Mucosa of descending colon (tissue), 3 donors: ENCODE measurements at regions not wholly inside any gene's neighbourhood (a gene's known extent, or its start where the extent isn't known, plus 50 kb on each side); places are given as distances from the start of the nearest gene placed in this dataset.
"Not testable (repeated sequence)": the region's sequence is repeated elsewhere in the genome, so short reads cannot be mapped to it uniquely, and the experiment has no call there.

Source experiments
- ATAC-seq: fragments of 200-7000 bp; cut with Tn5 transposase; one replicate; pipeline ENCODE4 v1.9.1; 2020; ENCODE audit warnings: mild to moderate bottlenecking, moderate library complexity
- DNase-seq, 3 donors: peaks; one replicate each; pipeline ENCODE4 v3.0.0-alpha.2; 2020
- H3K36me3 ChIP-seq: fragments of 200-600 bp; one replicate; pipeline ENCODE4 v1.8.0; 2021; ENCODE audit warnings: low read depth, mild to moderate bottlenecking
- H3K4me1 ChIP-seq: fragments of 200-600 bp; one replicate; pipeline ENCODE4 v1.8.0; 2021; ENCODE audit warnings: low read depth, mild to moderate bottlenecking
- H3K4me3 ChIP-seq: fragments of 200-600 bp; one replicate; pipeline ENCODE4 v1.8.0; 2021; ENCODE audit warnings: mild to moderate bottlenecking
- H3K9me3 ChIP-seq: fragments of 200-600 bp; one replicate; pipeline ENCODE4 v1.8.0; 2021; ENCODE audit warnings: mild to moderate bottlenecking
- intact Hi-C, 2 donors: fragments of 100-400 bp; cut with DNase I in 1 of 2; cut with micrococcal nuclease in 1 of 2; formaldehyde crosslinking; loops; one replicate each; pipeline versions ENCODE4 v1.11.0 to v1.11.1; 2022; cut with DNase I, micrococcal nuclease
- TF ChIP-seq, protein P1 (sequence below): fragments of 200-600 bp; IDR thresholded peaks from one replicate; pipeline ENCODE4 v1.8.0; 2022; ENCODE audit warnings: antibody characterized with exemption, mild to moderate bottlenecking
- donor health status: DM: no; HTN: no; CAD: no; lungs with moderate emphysema.
- donor health status: DM: no; HTN: no; CAD: no.
- donor health status: DM: no; HTN: yes; CAD: no.

DNA sequence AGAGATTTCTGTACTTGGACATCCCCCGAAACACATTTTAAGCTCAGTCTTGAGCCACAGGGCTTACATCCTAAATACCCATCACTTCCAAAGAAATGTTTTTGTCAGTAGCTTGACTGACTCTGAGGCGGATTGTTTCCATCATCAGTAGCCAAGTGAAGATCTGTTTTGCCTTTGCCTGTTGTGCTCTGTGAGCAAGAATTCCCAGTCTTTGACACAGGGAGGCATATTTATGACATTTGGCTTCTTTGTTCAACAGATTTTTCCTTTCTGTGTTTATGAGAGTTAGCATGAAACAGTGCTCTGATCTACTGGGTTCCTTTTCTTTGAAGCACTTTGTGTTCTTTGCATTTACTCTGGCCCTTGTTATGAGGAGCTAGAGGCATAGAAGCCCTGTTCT is 132.1 kb upstream of the CDIN1 start:
- intact Hi-C loops, result no loop called here
- TF ChIP-seq, protein P1, sequence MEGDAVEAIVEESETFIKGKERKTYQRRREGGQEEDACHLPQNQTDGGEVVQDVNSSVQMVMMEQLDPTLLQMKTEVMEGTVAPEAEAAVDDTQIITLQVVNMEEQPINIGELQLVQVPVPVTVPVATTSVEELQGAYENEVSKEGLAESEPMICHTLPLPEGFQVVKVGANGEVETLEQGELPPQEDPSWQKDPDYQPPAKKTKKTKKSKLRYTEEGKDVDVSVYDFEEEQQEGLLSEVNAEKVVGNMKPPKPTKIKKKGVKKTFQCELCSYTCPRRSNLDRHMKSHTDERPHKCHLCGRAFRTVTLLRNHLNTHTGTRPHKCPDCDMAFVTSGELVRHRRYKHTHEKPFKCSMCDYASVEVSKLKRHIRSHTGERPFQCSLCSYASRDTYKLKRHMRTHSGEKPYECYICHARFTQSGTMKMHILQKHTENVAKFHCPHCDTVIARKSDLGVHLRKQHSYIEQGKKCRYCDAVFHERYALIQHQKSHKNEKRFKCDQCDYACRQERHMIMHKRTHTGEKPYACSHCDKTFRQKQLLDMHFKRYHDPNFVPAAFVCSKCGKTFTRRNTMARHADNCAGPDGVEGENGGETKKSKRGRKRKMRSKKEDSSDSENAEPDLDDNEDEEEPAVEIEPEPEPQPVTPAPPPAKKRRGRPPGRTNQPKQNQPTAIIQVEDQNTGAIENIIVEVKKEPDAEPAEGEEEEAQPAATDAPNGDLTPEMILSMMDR, result no peak
- no peaks in the 10 kb centered on the region for H3K4me1 ChIP-seq
- no peaks in the 10 kb centered on the region for H3K9me3 ChIP-seq
- no peak overlapping the region for H3K4me3 ChIP-seq
- ATAC-seq, result no peak
- no peak for DNase-seq
- H3K36me3 ChIP-seq, result no peaks in the 10 kb centered on the region

GRCh38 chr15:36448418-36448817 is 131.0 kb upstream of the CDIN1 start:
- Histone ChIP-seq H3K4me3 (no peak overlapping the region), H3K9me3 (no peaks in the 10 kb centered on the region), H3K4me1 (no peaks in the 10 kb centered on the region), H3K36me3 (no peaks in the 10 kb centered on the region)
- ATAC-seq (no peak), DNase-seq (no peak)
- TF ChIP-seq, protein P1, result no peak
- intact Hi-C loops, result no loop called here

DNA sequence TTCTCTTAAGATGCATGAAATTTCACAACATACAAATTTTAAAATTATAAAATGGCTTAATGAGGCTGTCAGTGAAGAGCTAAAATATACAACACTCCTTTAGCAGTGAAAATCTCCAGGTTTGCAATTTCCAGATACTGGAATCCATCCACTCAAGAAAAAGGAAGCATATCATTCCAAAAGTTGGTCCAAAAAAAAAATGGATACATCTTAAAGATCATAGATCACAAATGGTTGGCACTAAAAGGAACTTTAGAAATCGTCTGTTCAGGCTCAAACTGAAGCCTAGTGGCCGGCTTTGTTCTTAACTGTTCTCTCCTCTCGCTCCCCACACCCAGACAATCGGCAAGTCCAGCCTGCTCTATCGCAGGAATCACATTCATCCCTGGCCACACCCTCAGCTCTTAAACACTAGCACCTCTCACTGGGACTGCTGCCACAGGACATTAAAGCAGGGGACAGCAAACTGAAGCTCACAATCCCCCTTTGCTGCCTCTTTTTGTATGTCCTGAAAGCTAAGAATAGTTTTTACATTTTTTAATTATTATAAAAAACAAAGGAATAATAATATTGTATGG is 130.3 kb upstream of the CDIN1 start:
- intact Hi-C loops, result no loop called here

GRCh38 chr15:36449662-36450145 is 129.7 kb upstream of the CDIN1 start:
- ATAC-seq, result no peak

More for the DNA sequence above, 130.3 kb upstream of the CDIN1 start:
- no peak overlapping the region for H3K4me3 ChIP-seq
- TF ChIP-seq, protein P1, result no peak
- H3K36me3 ChIP-seq, result no peaks in the 10 kb centered on the region
- no peaks in the 10 kb centered on the region for H3K9me3 ChIP-seq
- no peaks in the 10 kb centered on the region for H3K4me1 ChIP-seq
- no peak for ATAC-seq
- no peak for DNase-seq

GRCh38 chr15:36454244-36454643 is 125.2 kb upstream of the CDIN1 start:
- H3K36me3 ChIP-seq, H3K4me1 ChIP-seq, DNase-seq, ATAC-seq, H3K9me3 ChIP-seq, H3K4me3 ChIP-seq, intact Hi-C loops: not testable (repeated sequence)

More at GRCh38 chr15:36449662-36450145, 129.7 kb upstream of the CDIN1 start:
- no peaks in the 10 kb centered on the region for H3K4me1 ChIP-seq
- TF ChIP-seq, protein P1, result no peak
- H3K9me3 ChIP-seq, result no peaks in the 10 kb centered on the region
- H3K36me3 ChIP-seq, result no peaks in the 10 kb centered on the region
- intact Hi-C loops, result no loop called here
- H3K4me3 ChIP-seq, result no peak overlapping the region
- DNase-seq, result no peak

DNA sequence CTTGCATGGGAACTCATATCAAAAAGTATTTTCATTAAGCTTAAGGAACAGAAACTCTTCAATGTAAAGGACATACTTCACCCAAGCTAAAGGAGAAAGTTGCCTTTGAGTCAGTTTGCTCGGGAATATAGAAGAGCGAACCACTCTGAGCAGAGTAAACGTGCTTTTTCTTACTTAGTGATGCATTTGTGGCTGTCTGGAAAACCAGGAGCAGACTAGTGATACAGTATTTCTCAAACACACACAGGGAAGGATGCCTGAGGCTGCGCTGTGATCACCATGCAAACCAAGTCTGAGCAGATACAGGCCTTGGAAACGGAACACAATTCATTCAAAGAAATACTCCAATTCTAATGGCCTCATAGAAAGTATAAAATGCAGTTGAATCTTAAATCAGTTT is 121.0 kb upstream of the CDIN1 start:
- H3K4me1 ChIP-seq, result no peaks in the 10 kb centered on the region
- ATAC-seq (no peak), DNase-seq (no peak)
- H3K4me3 ChIP-seq, result no peak overlapping the region
- TF ChIP-seq, protein P1, result no peak
- peaks cover 4% of the 10 kb centered on the region for H3K9me3 ChIP-seq
- no peaks in the 10 kb centered on the region for H3K36me3 ChIP-seq
- intact Hi-C loops, result no loop called here
